GM12878 (cell line): ENCODE measurements at regions not wholly inside any gene's neighbourhood (a gene's known extent, or its start where the extent isn't known, plus 50 kb on each side); places are given as distances from the start of the nearest gene placed in this dataset.

ENCODE experiments used
- ATAC-seq: fragments of 200-7000 bp; cut with Tn5 transposase; 3 replicates; pipeline ENCODE4 v1.9.1; 2020; ENCODE audit warnings: mild to moderate bottlenecking, moderate library complexity
- BruUV-seq: library from RNA; stranded (reverse); fragments of 400-500 nt; replicated peaks from 2 replicates; lab custom pipeline; 2021; lab: Mats Ljungman, UMichigan
- CTCF ChIA-PET: fragments of 300-600 bp; sonication (Branson Sonifier 250); formaldehyde crosslinking; extraction: SDS; loops from one replicate; lab custom pipeline; 2021; ENCODE audit warnings: inconsistent platforms; lab: Yijun Ruan, JAX
- POLR2A ChIA-PET: fragments of 350-600 bp; formaldehyde crosslinking; extraction: SDS; loops from one replicate; lab custom pipeline; 2021; ENCODE audit warnings: inconsistent platforms; lab: Charles Lee
- RAD21 ChIA-PET: fragments of 300-600 bp; sonication (Branson Sonifier 250); formaldehyde crosslinking; loops from one replicate; lab custom pipeline; 2023; ENCODE audit warnings: antibody characterized with exemption; ENCODE audit not compliant: unreplicated experiment; lab: Charles Lee
- SMC1A ChIA-PET: fragments of 300-600 bp; sonication (Branson Sonifier 250); formaldehyde crosslinking; loops from one replicate; lab custom pipeline; 2023; ENCODE audit not compliant: unreplicated experiment, uncharacterized antibody; lab: Charles Lee
- DNase-seq: peaks from one replicate; pipeline ENCODE4 v3.0.0-alpha.2; 2011; ENCODE audit warnings: low read depth, low spot score
- FAIRE-seq: peaks from 3 replicates; lab custom pipeline; 2011; peaks lifted over from hg19 to GRCh38; lab: Jason Lieb, UNC
- H2AFZ ChIP-seq: 2 replicates; pipeline ENCODE4 v1.6.0; 2011; ENCODE audit warnings: low read depth, low read length, control low read depth; ENCODE audit not compliant: control insufficient read depth
- H3K27ac ChIP-seq: 2 replicates; pipeline ENCODE4 v1.5.1; 2011; ENCODE audit warnings: control low read depth; ENCODE audit not compliant: control insufficient read depth, insufficient read depth
- H3K27me3 ChIP-seq, 2 experiments: replicated peaks in 1 of 2; 2 replicates each; pipeline versions ENCODE4 v1.6.0 to v1.6.1; 2011; ENCODE audit warnings: low read length in 1 of 2; ENCODE audit not compliant: control insufficient read depth in 2 of 2, insufficient read depth in 2 of 2
- H3K36me3 ChIP-seq, 2 experiments: 2 replicates each; pipeline ENCODE4 v1.5.1; 2011; ENCODE audit warnings: low read length in 1 of 2; ENCODE audit not compliant: control insufficient read depth in 2 of 2, insufficient read depth in 2 of 2
- H3K4me1 ChIP-seq: 2 replicates; pipeline ENCODE4 v1.6.1; 2011; ENCODE audit warnings: mild to moderate bottlenecking, low read length, moderate library complexity, mixed read lengths; ENCODE audit not compliant: control insufficient read depth, insufficient read depth
- H3K4me2 ChIP-seq: 2 replicates; pipeline ENCODE4 v1.6.0; 2011; ENCODE audit warnings: control low read depth; ENCODE audit not compliant: control insufficient read depth, insufficient read depth
- H3K4me3 ChIP-seq: fragments of 200-600 bp; sonication (generic); 2 replicates; pipeline ENCODE4 v1.5.1; 2016
- H3K79me2 ChIP-seq: 2 replicates; pipeline ENCODE4 v1.6.0; 2011; ENCODE audit warnings: low read length; ENCODE audit not compliant: control insufficient read depth, insufficient read depth
- H3K9ac ChIP-seq: 2 replicates; pipeline ENCODE4 v1.8.0; 2011; ENCODE audit warnings: low read length, control low read depth, mixed read lengths; ENCODE audit not compliant: control insufficient read depth, insufficient read depth
- H3K9me3 ChIP-seq: replicated peaks from 3 replicates; pipeline ENCODE4 v1.5.1; 2011; ENCODE audit warnings: mild to moderate bottlenecking, low read length; ENCODE audit not compliant: control insufficient read depth, insufficient read depth
- H4K20me1 ChIP-seq: 2 replicates; pipeline ENCODE4 v1.6.0; 2011; ENCODE audit not compliant: control insufficient read depth, insufficient read depth
- BHLHE40 ChIP-seq, 2 experiments: fragments of 450-650 bp in 1 of 2; IDR thresholded peaks; 2 replicates each; pipeline ENCODE4 v1.6.1; 2011 to 2017; ENCODE audit warnings: low read depth in 2 of 2, borderline replicate concordance in 1 of 2, improper control_type of control experiment in 1 of 2, low read length in 1 of 2, mild to moderate bottlenecking in 1 of 2
- EED ChIP-seq: sonication (generic); IDR thresholded peaks from 2 replicates; pipeline ENCODE4 v1.6.1; 2016; ENCODE audit warnings: antibody characterized with exemption, low read depth
- EGR1 ChIP-seq, 2 experiments: IDR thresholded peaks; 1 replicate in 1 of 2; 2 replicates in 1 of 2; pipeline ENCODE4 v1.6.1; 2011 to 2012; ENCODE audit warnings: low read depth in 2 of 2, low read length in 2 of 2, borderline replicate concordance in 1 of 2, mild to moderate bottlenecking in 1 of 2, moderate library complexity in 1 of 2
- IKZF2 ChIP-seq, 2 experiments: fragments of 450-650 bp; IDR thresholded peaks; 2 replicates each; pipeline ENCODE4 v1.6.1; 2017; ENCODE audit warnings: mild to moderate bottlenecking in 2 of 2, moderate library complexity in 2 of 2
- IRF4 ChIP-seq: IDR thresholded peaks from 2 replicates; pipeline ENCODE4 v1.6.1; 2011; ENCODE audit warnings: low read depth, low read length
- MAX ChIP-seq: IDR thresholded peaks from 2 replicates; pipeline ENCODE4 v1.6.1; 2012; ENCODE audit warnings: low read depth, low read length, improper control_type of control experiment
- NFIC ChIP-seq: IDR thresholded peaks from 2 replicates; pipeline ENCODE4 v1.6.1; 2012; ENCODE audit warnings: low read depth, mild to moderate bottlenecking, inconsistent platforms, low read length, moderate library complexity
- NFYB ChIP-seq: IDR thresholded peaks from 2 replicates; pipeline ENCODE4 v1.6.1; 2011; ENCODE audit warnings: low read depth, mild to moderate bottlenecking, low read length, improper control_type of control experiment, moderate library complexity; ENCODE audit not compliant: insufficient read depth
- NRF1 ChIP-seq: conservative IDR thresholded peaks from 2 replicates; pipeline ENCODE4 v1.6.1; 2011; ENCODE audit warnings: mild to moderate bottlenecking, low read depth, low read length, improper control_type of control experiment
- POLR2A ChIP-seq: IDR thresholded peaks from 2 replicates; pipeline ENCODE4 v1.6.1; 2011; ENCODE audit warnings: low read depth, mild to moderate bottlenecking, low read length
- RAD21 ChIP-seq: IDR thresholded peaks from 2 replicates; pipeline ENCODE4 v1.6.1; 2011; ENCODE audit warnings: mild to moderate bottlenecking, low read depth, low read length, moderate library complexity; ENCODE audit not compliant: insufficient read depth
- RUNX3 ChIP-seq: IDR thresholded peaks from 2 replicates; pipeline ENCODE4 v1.6.1; 2012; ENCODE audit warnings: low read length, inconsistent platforms
- SMAD5 ChIP-seq: IDR thresholded peaks from 2 replicates; pipeline ENCODE4 v1.6.1; 2016; ENCODE audit warnings: antibody characterized with exemption, low read depth
- SPI1 ChIP-seq: IDR thresholded peaks from 2 replicates; pipeline ENCODE4 v1.6.1; 2011; ENCODE audit warnings: low read depth, mild to moderate bottlenecking, low read length, moderate library complexity, borderline replicate concordance; ENCODE audit not compliant: insufficient read depth
- STAT1 ChIP-seq: fragments of 450-650 bp; conservative IDR thresholded peaks from 2 replicates; pipeline ENCODE4 v1.6.1; 2014; ENCODE audit warnings: antibody characterized with exemption, mild to moderate bottlenecking
- STAT3 ChIP-seq: IDR thresholded peaks from 2 replicates; pipeline ENCODE4 v1.6.1; 2011; ENCODE audit warnings: low read depth, low read length, improper control_type of control experiment
- TAF1 ChIP-seq: IDR thresholded peaks from 2 replicates; pipeline ENCODE4 v1.6.1; 2011; ENCODE audit warnings: mild to moderate bottlenecking, low read depth, low read length, borderline replicate concordance
- TCF3 ChIP-seq: IDR thresholded peaks from 2 replicates; pipeline ENCODE4 v1.6.1; 2012; ENCODE audit warnings: low read depth, mild to moderate bottlenecking, low read length, borderline replicate concordance; ENCODE audit not compliant: insufficient read depth
- ZNF207 ChIP-seq: fragments of 450-650 bp; IDR thresholded peaks from 2 replicates; pipeline ENCODE4 v1.6.1; 2014; ENCODE audit warnings: antibody characterized with exemption, mild to moderate bottlenecking, borderline replicate concordance
- ZSCAN29 ChIP-seq: fragments of 450-650 bp; IDR thresholded peaks from 2 replicates; pipeline ENCODE4 v1.6.1; 2017; ENCODE audit warnings: mild to moderate bottlenecking, moderate library complexity
- WGBS: methylation state at CpG from one replicate; pipeline ENCODE4 v1.1.6; 2016; ENCODE audit warnings: low lambda C conversion rate; ENCODE audit not compliant: insufficient replicate concordance, insufficient coverage; ENCODE audit errors: missing lambda C conversion rate; 5-methylcytosine and 5-hydroxymethylcytosine counted together
- in situ Hi-C: fragments of 300-500 bp; cut with MboI; formaldehyde crosslinking; loops from 9 replicates; pipeline ENCODE4 v1.14.3; 2018; ENCODE audit warnings: mixed read lengths
- intact Hi-C: fragments of 100-400 bp; cut with micrococcal nuclease; formaldehyde crosslinking; loops from one replicate; pipeline ENCODE4 v1.14.2; 2022; ENCODE audit not compliant: unreplicated experiment
- TF ChIP-seq, protein P1 (sequence below): IDR thresholded peaks from 2 replicates; pipeline ENCODE4 v1.6.1; 2011; ENCODE audit warnings: borderline replicate concordance, low read depth, mild to moderate bottlenecking, moderate library complexity, mixed read lengths, low read length; ENCODE audit not compliant: insufficient read depth; ENCODE audit errors: extremely low read length
- TF ChIP-seq, protein P2 (sequence below): IDR thresholded peaks from 2 replicates; pipeline ENCODE4 v1.6.1; 2011; ENCODE audit warnings: mild to moderate bottlenecking, low read depth, low read length, moderate library complexity; ENCODE audit not compliant: insufficient replicate concordance

- BruUV-seq = no TSS peak
- H3K9me3 ChIP-seq = no peaks in the 10 kb centered on the region
- SMC1A ChIA-PET = interaction anchor here (1.0 to 7.7 kb wide), 19 partner anchors 9 to 394 kb away, joined by 3 to 82 read pairs (median 9); no protein-coding TSS in a partner anchor
- peaks cover 0 to 4% of the 10 kb centered on the region in 2 experiments; a peak in 2 of 4 replicates for H3K36me3 ChIP-seq
- peaks cover 60% of the 10 kb centered on the region for H3K79me2 ChIP-seq
- POLR2A ChIA-PET = interaction anchor here (0.8 to 6.4 kb wide), 13 partner anchors 10 to 120 kb away, joined by 3 to 78 read pairs (median 7); no protein-coding TSS in a partner anchor
- 14% methylated on average over 12 of the region's 12 CpGs for WGBS
- peak overlapping the region; percentile 100 for H3K27ac ChIP-seq
- H3K4me3 ChIP-seq = peak overlapping the region; percentile 13; the same call in 1 of the 2 replicates
- peak overlapping the region; percentile 93 for H3K4me2 ChIP-seq
- FAIRE-seq (no peak), ATAC-seq (peak; percentile 22), DNase-seq (no peak)
- H4K20me1 ChIP-seq = no peaks in the 10 kb centered on the region
- no peak overlapping the region for H2AFZ ChIP-seq
- intact Hi-C loops = loop anchor here (5.0 to 10.0 kb wide), 3 partner anchors 37 to 714 kb away; no protein-coding TSS in a partner anchor
- CTCF ChIA-PET = interaction anchor here (1.0 to 4.1 kb wide), 17 partner anchors 12 to 117 kb away, joined by 3 to 59 read pairs (median 9); no protein-coding TSS in a partner anchor
- RAD21 ChIA-PET = interaction anchor here (0.8 to 6.9 kb wide), 17 partner anchors 11 to 119 kb away, joined by 3 to 102 read pairs (median 11); no protein-coding TSS in a partner anchor
- H3K27me3 ChIP-seq = no peaks in the 10 kb centered on the region
- in situ Hi-C loops = loop anchor here (25.0 kb wide), 1 partner anchor 103 kb away; no protein-coding TSS in a partner anchor
- H3K9ac ChIP-seq = peak overlapping the region; percentile 86
- H3K4me1 ChIP-seq = peaks cover 99% of the 10 kb centered on the region
- no peak for TF ChIP-seq TAF1
- TF ChIP-seq, protein P1, sequence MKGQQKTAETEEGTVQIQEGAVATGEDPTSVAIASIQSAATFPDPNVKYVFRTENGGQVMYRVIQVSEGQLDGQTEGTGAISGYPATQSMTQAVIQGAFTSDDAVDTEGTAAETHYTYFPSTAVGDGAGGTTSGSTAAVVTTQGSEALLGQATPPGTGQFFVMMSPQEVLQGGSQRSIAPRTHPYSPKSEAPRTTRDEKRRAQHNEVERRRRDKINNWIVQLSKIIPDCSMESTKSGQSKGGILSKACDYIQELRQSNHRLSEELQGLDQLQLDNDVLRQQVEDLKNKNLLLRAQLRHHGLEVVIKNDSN = no peak
- 0 out of 2 replicates have a peak, but pooled peaks have one; percentile 19 for TF ChIP-seq ZNF207
- no peak for TF ChIP-seq NRF1
- TF ChIP-seq SMAD5 = no peak
- 0 out of 2 replicates have a peak, but pooled peaks have one; percentile 40 for TF ChIP-seq EED
- TF ChIP-seq RUNX3 = no peak
- no peak for TF ChIP-seq STAT1
- peak in 1 of 2 experiments; percentile 11; a peak in 2 of 4 replicates for TF ChIP-seq IKZF2 (IDR thresholded peaks at IDR 0.05)
- TF ChIP-seq EGR1 (IDR thresholded peaks at IDR 0.05; ENCODE audit: borderline replicate concordance in 1 of 2, low read depth in 2 of 2, low read length in 2 of 2) = no peak
- no peak for TF ChIP-seq NFIC
- TF ChIP-seq IRF4 = no peak
- 0 out of 2 replicates have a peak, but pooled peaks have one; percentile 7 for TF ChIP-seq MAX
- TF ChIP-seq SPI1 = peak; percentile 43; the same call in 1 of the 2 replicates
- no peak for TF ChIP-seq NFYB
- TF ChIP-seq BHLHE40 (IDR thresholded peaks at IDR 0.05; ENCODE audit: borderline replicate concordance in 1 of 2, low read depth in 2 of 2, low read length in 1 of 2) = peak in 1 of 2 experiments; percentile 55; a peak in 2 of 4 replicates
- no peak for TF ChIP-seq ZSCAN29
- TF ChIP-seq RAD21 = 0 out of 2 replicates have a peak, but pooled peaks have one; percentile 3
- TF ChIP-seq TCF3 = no peak
- TF ChIP-seq, protein P2, sequence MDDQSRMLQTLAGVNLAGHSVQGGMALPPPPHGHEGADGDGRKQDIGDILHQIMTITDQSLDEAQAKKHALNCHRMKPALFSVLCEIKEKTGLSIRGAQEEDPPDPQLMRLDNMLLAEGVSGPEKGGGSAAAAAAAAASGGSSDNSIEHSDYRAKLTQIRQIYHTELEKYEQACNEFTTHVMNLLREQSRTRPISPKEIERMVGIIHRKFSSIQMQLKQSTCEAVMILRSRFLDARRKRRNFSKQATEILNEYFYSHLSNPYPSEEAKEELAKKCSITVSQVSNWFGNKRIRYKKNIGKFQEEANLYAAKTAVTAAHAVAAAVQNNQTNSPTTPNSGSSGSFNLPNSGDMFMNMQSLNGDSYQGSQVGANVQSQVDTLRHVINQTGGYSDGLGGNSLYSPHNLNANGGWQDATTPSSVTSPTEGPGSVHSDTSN = peak; percentile 25
- TF ChIP-seq POLR2A = peak; percentile 50
- TF ChIP-seq STAT3 = no peak
Measured at GRCh38 chr17:77440560-77440981, 299.8 kb downstream of the SEC14L1 start.
